A204.1 (cell line): ENCODE measurements at regions not wholly inside any gene's neighbourhood (a gene's known extent, or its start where the extent isn't known, plus 50 kb on each side); places are given as distances from the start of the nearest gene placed in this dataset.

ENCODE experiments used
- FAIRE-seq: peaks from 2 replicates; lab custom pipeline; 2012; peaks lifted over from hg19 to GRCh38; lab: Jason Lieb, UNC

DNA sequence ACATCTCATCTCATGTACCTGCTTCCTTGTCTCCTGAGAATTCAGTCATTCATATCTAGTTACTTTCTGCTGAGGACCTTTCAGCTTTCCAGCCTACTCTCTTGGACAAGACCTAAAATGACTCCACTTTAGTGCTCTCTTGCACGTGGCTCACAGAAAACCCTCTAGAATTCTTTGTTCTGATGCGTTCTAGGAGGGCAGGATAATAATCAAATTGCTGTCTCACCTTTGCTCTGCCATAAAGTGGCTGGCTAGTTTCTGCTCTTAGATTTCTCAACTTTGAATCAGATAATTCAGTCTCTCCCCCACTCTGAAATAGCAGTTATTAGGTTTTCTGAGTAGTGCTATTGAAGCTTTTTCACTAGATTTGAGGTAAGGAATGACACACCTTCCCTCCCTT is 429.5 kb upstream of the FBXO33 start:
- FAIRE-seq = no peak

DNA sequence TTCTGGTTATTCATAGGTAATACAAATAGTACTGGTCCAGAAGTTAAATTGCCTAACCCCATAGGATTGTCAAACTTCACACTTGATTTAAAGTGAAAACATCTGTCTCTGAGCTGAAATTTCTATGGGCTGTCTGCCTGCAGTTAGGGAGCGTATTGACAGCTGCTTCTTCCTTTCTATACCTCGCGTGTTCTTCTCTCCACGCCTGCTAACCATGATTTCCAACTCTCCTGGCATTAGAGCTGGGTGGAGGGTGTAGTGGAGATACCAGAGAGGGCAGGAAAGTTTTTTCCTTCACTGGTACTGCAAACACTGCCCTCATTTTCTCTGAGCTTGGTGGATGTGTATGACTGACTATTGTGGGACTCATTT is 429.0 kb upstream of the FBXO33 start:
- no peak for FAIRE-seq

DNA sequence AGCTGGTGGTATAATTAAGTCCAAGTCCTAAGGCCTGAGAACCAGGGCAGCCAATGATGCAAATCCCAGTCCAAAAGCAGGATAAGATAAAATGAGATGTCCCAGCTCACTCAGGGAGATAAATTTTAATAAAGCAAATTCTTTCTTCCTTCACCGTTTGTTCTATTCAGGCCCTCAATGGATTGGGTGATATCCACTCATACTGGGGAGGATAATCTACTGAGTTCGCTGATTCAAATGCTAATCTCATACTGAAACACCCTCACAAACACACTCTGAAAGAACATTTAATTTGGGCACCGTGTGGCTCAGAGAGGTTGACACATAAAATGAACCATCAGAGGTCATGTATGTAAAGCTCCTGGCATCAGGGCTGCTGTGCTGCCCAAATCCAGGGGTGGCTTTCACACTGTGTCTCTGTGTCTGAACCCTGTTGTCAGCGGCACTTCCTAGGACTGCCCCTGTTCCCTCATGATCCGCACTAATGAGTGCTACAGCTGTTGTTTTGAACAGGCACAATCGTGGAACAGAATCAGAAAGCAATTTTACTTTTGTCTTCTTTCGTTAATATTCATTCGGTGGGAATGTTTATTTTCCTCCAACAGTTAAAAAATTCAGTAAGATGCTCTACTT is 428.5 kb upstream of the FBXO33 start:
- FAIRE-seq = no peak

DNA sequence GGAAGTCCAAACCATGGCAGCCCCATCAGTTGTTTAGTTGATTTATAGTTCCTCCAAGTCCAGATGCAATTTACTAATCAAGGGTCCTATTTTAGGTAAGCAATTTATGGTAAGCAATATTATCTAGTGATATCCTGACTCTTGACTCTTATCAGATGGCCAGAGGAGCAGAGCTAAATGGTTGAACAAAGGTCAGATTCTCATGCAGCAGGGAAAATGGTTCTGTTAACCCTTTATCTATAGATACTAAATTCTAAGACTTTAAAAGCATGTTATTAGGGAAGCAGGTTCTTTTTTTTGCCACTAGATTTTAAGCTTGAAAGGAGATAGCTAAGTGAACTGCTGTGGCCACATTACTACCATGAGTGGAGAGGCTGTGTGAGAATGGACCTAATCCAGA is 427.1 kb upstream of the FBXO33 start:
- FAIRE-seq = no peak

DNA sequence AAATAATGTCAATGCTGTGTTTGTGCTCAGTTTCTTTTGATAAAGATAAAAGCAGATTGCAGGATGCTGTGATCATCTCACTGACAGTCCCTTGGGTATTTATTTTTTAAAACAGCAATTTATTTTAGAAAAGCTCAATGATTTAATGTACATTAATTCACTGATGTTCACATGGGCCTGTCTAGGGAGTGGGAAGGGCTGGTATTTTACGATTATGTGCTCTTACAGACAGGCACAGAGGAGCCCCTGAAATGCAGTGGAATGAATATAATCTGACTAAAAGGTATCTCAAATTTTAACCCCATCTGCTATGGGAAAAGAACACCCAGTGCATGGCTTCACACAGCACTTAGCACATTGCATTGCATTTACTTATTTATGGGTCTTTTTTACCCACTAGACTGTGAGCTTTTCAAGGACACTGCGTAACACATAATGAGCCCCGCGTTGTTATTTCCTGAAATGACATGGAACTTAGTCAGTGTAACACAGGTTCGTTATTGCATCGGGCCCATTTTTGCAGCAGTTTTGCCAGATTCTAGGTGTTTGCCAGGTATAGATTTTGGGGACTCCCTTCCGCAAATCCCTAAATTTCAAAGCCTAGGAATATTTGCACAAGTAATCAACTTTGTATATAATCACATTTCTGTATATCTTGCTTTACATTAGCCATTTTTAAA is 425.3 kb upstream of the FBXO33 start:
- no peak for FAIRE-seq

DNA sequence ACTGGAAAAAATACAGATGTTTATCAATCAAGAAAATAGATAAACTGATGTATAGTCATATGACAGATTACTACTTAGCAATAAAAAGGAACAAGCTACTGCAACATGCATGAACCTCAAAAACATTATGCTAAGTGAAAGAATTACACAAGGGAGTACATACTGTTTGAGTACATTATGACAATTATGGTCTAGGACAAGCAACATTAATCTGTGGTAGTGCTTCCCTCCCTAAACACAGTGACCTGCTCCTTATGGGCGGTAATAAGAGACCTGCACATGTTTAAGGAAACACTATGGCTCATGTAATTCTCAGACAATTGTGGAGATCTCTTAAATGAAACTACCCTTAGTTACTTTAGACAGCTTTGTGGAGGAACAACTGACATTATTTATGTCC is 421.2 kb upstream of the FBXO33 start:
- FAIRE-seq = no peak

DNA sequence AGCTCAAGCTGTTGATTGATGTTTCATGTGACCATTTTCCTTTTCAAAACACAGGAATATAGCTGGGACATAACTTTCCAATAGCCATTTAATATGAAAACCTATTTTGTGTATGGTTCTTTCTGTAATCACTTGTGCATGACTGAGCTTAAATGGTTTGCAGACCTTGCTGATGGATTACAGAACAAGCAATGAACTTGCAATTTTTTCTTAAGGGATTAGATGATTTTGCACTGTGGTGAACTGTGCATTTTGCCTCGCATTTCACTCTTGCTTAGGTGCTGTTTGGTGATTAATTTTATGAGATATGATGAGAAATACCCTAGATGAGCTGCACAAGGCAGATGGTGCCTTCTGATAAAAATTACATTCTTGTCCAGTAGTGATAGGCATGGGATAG is 419.0 kb upstream of the FBXO33 start:
- no peak for FAIRE-seq

DNA sequence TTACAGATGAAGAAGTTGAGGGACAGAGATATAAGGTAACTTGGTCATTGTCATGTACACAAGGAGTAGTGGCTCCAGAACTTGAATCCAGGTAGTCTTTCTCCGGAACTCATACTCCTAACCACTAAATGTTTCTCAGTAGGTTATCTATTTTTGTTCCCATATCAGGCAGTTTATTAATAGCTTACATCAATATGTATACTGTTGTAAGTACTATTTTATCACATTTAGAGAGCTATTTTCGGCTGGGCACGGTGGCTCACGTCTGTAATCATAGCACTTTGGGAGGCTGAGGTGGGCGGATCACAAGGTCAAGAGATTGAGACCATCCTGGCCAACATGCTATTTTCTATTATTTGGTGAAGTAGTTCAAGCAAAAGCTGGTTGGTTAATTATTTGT is 415.6 kb upstream of the FBXO33 start:
- FAIRE-seq = no peak

DNA sequence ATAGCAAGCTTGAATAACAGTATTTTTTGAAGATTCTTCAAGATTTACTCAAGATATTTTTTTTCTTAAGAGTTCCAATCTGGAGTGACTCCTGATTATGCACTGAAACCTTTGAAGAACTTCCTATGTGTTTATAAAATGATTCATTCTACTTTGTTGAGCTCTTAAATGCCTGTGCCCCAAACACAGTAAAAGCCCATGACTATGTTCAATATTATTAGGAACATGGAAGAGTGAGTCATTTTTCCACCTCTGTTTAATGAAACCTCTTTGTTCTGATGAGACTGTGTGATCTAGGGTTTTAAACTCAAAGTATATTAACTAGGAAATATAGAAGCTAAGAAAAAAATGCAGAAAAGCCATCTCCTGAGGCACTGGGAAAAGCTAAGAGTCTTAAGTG is 415.0 kb upstream of the FBXO33 start:
- FAIRE-seq = no peak

DNA sequence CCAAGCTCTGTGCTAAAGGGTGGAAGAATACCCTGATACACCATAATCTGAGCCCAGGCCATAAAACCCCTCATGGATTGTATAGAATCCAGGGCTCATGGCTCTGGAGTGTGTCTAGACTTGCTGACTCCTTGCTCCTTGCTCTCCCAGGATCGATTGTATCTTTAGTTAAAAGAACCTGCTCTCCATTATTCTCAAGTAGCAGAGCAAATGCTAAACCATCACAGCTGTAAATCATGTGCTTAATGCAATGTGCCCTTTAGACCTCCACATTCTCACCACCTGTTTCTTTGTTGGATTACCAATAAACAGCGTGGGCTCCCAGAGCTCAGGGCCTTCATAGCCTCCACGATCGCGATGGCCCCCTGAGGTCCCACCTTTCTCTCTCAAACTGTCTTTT is 411.6 kb upstream of the FBXO33 start:
- no peak for FAIRE-seq

DNA sequence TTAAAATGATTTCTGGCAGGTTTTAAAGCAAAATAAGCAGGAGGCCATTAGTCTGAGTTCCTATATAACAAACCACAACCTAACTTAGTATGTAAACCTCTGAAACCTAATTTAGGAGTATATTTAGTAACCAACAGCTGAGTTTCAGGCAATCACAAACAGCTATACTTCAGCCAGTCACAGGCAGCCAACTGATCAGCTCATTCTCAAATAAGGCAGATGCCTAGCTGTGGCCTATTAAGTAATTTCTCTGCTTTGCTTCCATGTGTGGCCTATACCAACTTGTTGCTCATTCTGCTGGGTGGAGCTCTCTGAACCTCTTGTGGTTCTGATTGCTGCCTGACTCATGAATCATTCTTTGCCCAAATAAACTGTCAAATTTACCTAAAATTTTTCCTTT is 408.9 kb upstream of the FBXO33 start:
- FAIRE-seq = no peak

DNA sequence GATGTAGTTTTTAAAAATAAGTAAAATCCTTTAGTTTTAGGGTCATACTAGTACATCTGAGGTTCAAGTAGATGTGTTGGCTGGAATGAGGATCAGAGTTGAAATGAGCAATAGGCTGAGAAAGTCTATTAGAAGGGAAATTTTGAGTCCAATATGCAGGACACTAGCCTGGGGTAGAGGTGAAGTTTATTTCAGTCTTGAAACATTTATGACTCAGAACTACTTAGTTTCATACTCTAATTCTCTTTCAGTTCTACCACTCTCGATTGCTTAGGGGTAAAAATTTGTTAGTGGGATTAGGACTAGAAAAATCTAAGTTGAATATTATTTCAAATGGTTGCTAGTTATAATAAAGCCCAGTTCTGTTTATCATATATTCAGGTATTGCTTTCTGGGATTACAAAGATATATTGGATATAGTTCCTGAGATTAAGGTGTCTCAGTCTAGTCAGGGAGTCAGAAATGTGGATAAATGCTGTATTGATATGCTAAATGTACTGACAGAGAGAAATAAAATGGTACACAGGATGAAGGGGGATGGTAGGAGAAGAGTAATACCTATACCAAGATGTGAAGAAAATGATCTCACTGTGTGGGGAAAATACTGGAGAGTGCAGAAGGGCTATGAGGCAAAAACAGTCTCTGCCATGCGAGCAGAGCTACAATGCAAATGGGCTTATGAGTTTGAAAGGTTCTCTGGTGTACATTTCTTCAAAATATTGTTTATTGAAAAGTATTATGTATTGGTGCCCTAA is 395.8 kb upstream of the FBXO33 start:
- FAIRE-seq = no peak

DNA sequence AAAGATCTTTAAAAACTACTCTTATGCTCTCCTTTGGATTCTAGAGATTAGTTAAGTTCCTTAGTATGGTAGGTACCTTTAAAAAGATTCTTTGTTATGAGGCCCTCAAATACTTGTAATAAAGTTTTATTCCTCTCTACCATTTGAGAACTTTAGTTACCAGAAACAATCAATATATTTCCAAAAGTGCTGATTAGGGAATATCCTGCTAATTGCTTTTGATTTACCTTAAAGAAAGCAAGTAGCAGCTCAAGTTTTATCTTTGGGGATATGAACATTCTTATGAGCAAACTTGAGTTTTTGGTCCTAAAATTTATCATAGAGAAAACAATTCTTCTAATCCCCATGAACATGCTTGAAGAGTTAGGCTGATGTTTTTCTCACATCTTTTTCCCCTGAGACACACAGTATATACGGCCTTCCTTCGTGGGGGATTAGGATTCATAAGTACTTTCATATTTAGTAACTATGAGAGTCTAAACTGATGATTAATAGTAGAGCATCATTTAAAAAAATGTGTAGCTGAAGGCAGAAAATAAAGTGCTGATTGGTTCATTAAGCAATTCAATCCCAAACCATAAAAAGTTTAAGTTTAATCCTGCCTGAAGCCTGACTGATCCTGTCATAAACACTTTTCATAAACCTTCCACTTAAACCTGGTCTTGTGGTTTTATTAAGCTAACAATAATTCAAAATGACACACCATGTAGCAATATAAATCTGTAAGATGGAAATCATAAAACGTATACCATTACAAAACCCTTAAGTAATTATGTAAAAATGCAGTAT is 380.5 kb upstream of the FBXO33 start:
- FAIRE-seq = no peak

DNA sequence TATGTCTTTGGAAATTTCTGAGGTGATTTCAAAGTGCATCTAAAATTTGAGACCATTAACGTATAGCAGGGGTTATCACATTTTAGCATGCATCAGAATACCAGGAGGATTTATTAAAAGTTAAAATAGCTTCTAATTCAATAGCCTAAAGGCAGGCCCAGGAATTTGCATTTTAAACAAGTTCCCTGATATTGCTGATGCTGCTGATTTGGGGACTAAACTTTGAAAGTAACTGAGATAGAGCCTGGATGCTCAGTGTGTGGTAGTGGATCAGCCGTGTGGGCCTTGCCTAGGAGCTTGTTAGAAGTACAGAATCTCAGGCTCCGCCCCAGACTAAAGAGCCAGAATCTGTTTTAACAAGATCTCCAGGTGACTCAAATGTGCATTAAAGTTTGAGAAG is 375.0 kb upstream of the FBXO33 start:
- no peak for FAIRE-seq

DNA sequence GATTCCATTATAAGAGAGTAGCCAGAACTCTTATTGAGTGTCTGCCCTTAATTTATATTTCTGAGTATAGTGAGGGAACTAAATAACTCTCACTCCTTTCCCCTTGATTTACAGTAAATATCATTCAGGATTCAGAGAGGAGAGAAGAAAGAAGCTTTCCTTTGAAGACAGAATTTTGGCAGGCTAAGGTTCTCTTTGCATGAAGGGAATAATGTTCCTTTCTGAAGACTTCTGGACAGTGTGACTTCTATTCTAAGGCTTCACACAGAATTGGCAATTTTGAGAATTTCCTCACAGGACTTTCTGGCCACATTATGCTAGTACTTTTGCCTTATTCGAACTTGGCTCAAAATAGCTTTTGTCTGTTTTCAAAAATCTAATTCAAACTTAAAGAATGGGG is 352.2 kb upstream of the FBXO33 start:
- FAIRE-seq = no peak

DNA sequence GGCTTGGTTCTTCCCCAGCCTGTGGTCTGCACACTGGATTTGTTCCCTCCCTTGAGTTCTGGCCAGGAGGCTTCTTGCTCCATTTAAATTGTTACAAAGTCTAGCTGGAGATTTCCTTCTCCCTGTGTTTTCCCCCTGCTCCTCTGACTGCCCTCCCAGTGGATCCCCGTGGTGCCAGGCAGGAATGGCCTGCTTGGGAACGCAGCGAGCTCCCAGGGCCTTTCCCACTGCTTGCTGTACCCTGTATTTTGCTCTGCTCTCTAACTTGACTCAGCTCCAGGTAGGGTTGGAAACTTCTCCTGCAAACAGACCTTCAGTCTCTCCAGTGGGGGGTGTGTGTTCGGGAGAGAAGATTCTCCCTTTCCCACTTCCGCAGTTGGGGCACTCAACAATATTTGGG is 349.2 kb upstream of the FBXO33 start:
- FAIRE-seq = no peak

DNA sequence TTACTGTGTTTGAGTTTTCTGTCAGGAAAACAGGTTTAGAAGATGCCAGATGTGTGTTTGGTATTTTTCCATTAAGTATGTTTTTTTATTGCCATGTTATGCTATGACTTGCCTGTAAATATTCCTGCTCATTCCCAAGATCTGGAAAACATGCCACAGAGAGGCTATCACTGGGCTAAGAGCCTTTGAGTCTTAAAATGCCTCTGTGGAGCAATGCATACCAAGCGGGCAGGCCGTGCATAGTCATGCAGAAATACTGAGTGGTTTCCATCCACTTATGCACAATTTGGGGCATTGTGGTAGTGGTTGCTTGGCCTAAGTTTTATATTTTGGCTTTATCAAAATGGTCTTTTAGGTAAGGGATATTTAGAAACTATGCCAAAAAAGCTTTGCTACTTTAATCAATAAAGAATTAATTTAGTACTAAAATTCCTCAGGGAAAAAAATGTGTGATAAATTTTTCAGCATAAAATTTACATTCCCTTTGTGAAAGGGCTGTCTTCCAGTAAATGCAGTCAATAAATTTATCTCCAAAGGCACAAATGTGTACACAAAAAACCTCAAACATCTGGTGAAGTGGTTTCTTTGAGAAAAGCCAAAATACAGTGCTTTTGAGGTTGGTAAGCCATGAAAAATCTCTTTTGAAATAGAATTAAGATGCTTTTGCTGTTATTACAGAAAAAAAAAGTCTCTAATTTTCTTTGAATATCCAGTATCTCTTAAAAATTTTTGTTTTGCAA is 341.3 kb upstream of the FBXO33 start:
- no peak for FAIRE-seq

DNA sequence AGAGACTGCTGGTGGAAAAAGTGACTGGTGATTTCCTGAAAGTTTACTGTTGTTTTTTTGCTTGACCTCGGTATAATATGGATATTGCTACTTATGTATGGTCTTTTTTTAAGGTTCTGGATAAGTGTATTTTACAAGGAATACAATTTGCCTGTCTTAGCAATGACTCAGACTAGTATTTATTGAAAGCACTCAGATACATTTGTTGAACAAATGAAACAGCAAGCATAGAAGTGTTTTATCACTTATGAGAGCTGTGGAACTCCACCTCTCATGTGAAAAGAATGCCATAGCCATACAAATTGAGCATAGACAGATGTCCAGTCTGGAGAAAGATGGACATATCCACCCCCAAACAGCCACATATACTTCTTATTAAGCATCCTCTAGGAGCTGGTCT is 340.4 kb upstream of the FBXO33 start:
- FAIRE-seq = no peak

DNA sequence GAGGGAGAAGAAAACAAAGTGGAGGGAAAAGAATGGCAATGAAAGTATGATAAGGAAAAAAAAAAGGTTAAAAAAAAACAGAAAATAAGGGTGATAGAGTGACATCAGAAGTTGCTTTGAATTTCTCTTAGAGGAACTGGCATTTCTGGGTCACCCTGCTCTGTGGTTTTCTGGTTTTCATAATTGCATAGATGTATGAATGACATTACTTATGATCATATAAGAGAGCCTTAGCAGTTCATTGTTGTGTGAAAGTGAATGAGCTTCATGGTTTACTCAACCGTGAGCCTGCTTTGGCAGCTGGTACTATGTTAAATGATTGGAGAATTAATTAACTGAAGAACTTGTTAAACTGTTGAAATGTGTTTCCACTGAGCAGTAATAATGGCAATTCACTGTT is 336.4 kb upstream of the FBXO33 start:
- no peak for FAIRE-seq

DNA sequence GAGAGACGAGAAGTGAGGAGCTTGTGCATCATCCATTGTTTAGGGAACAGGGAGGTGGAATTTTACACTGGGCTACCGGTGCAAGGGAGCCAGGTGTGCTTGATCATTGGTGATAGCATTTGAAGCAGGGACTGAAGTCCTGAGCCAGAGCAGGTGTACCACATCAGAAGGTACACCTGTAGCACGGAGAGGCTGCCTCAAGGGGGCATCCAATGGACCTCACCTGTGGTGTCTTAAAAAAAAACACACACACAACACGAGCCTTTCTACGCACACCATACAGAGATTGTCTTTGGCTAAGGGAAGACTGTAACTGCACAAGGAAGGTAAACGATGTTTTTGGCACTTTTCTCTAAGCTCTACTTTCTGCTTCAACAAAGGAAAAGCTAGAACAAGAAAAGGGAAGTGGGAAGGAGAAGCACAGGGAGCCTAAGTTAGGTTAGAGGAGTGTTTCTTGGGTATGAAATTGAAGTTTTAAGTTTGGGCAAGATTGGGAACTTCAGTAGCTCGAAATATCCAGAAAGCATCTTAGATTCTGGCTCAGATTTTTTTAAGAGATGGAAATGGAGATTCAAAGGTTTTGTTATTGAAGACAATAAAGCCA is 334.3 kb upstream of the FBXO33 start:
- no peak for FAIRE-seq

DNA sequence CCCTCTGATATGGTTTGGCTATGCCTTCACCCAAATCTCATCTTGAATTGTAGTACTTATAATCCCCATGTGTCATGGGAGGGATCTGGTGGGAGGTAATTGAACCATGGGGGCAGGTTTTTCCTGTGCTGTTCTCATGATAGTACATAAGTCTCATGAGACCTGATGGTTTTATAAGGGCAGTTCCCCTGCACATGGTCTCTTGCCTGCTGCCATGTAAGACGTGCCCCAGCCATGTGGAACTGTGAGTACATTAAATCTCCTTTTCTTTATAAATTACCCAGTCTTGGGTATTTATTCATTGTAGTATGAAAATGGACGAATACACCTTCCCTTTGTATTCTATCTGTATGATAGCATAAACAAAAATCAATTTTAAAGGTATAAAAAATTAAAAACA is 333.4 kb upstream of the FBXO33 start:
- no peak for FAIRE-seq

DNA sequence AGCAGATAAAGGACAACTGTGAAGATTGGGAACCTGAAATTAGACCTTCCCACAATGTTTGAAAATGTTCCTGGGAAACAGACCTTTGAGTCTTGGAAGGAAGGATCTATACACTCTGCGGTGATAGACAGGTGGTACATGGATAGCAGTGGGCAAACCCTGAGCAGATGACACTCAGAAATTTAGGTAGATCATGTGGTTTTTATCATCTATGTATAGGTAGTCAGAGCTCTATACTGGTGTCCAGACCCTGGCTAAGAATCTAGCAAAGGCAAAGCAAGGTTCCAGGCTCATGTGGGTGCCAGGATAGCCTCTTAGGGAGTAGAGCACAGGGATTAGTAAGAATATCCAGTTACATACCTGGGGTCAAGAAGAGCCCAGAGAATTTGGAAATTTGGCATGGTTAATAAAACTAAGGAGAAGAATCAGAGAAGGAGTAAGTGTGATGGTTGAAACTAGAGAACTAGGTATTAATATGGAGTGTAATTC is 331.2 kb upstream of the FBXO33 start:
- no peak for FAIRE-seq
